ENCODE measurements at regions not wholly inside any gene's neighbourhood (a gene's known extent, or its start where the extent isn't known, plus 50 kb on each side); places are given as distances from the start of the nearest gene placed in this dataset.

- TF ChIP-seq, protein P1, sequence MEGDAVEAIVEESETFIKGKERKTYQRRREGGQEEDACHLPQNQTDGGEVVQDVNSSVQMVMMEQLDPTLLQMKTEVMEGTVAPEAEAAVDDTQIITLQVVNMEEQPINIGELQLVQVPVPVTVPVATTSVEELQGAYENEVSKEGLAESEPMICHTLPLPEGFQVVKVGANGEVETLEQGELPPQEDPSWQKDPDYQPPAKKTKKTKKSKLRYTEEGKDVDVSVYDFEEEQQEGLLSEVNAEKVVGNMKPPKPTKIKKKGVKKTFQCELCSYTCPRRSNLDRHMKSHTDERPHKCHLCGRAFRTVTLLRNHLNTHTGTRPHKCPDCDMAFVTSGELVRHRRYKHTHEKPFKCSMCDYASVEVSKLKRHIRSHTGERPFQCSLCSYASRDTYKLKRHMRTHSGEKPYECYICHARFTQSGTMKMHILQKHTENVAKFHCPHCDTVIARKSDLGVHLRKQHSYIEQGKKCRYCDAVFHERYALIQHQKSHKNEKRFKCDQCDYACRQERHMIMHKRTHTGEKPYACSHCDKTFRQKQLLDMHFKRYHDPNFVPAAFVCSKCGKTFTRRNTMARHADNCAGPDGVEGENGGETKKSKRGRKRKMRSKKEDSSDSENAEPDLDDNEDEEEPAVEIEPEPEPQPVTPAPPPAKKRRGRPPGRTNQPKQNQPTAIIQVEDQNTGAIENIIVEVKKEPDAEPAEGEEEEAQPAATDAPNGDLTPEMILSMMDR (conservative IDR thresholded peaks at IDR 0.05 in 1 of 2, IDR thresholded peaks at IDR 0.05 in 1 of 2; ENCODE audit: extremely low read depth in 1 of 2, insufficient read depth in 1 of 2, low read depth in 1 of 2, low read length in 2 of 2) = no peak
- TF ChIP-seq EZH2 (IDR thresholded peaks at IDR 0.05; ENCODE audit: borderline replicate concordance, low read length) = no peak
Observed at GRCh38 chr9:117486426-117486825, 71.6 kb upstream of the ASTN2 start.

All from mammary epithelial cell (primary cell).